DND-41 (cell line): ENCODE measurements at regions not wholly inside any gene's neighbourhood (a gene's known extent, or its start where the extent isn't known, plus 50 kb on each side); places are given as distances from the start of the nearest gene placed in this dataset.

Experiments used
- EZH2 ChIP-seq: IDR thresholded peaks from 3 replicates; pipeline ENCODE4 v1.6.1; 2012; ENCODE audit warnings: borderline replicate concordance, low read depth, mild to moderate bottlenecking, moderate library complexity, low read length, inconsistent platforms; ENCODE audit not compliant: severe bottlenecking
- TF ChIP-seq, protein P1 (sequence below): IDR thresholded peaks from 2 replicates; pipeline ENCODE4 v1.5.1; 2012; ENCODE audit warnings: borderline replicate concordance, low read length, moderate library complexity, mild to moderate bottlenecking; ENCODE audit not compliant: poor library complexity, severe bottlenecking; ENCODE audit errors: extremely low read depth

DNA sequence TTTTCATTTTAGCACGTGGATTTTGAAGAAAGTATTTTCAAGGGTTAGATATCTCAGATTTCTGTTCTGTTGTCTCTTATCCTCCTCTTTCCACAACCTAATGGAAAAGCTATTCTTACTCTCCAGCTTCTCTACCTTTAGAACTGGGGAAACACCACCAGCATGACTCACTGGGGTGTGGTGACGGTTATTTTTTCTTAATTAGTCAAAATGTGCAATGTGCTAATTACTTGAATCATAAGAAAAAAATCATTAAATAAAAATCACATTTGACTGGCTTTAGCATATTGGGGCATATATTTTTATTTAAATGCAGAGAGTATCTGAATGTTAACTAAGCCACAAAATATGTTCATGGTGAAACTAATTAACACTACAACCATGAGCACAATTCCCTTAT lies 570.7 kb upstream of the AGTR1 start:
- TF ChIP-seq, protein P1, sequence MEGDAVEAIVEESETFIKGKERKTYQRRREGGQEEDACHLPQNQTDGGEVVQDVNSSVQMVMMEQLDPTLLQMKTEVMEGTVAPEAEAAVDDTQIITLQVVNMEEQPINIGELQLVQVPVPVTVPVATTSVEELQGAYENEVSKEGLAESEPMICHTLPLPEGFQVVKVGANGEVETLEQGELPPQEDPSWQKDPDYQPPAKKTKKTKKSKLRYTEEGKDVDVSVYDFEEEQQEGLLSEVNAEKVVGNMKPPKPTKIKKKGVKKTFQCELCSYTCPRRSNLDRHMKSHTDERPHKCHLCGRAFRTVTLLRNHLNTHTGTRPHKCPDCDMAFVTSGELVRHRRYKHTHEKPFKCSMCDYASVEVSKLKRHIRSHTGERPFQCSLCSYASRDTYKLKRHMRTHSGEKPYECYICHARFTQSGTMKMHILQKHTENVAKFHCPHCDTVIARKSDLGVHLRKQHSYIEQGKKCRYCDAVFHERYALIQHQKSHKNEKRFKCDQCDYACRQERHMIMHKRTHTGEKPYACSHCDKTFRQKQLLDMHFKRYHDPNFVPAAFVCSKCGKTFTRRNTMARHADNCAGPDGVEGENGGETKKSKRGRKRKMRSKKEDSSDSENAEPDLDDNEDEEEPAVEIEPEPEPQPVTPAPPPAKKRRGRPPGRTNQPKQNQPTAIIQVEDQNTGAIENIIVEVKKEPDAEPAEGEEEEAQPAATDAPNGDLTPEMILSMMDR, result no peak
- no peak for TF ChIP-seq EZH2
